ENCODE measurements at regions not wholly inside any gene's neighbourhood (a gene's known extent, or its start where the extent isn't known, plus 50 kb on each side); places are given as distances from the start of the nearest gene placed in this dataset.

DNA sequence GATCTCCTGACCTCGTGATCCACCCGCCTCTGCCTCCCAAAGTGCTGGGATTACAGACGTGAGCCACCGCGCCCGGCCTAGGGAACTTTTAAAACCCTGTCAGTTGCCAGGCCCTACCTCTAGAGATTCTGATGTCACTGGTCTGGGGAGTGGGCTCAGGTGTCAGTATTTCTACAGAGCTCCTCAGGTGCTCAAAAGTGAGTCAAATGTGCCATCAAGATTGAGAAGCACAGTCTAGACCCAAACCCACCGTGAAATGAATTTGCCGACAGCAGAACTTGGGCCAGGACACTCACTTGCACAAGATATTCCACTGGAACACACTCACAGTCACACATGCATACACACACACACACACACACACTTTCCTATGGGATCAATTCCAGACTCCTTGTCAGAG, 215.5 kb downstream of the RRAGC start:
- TF ChIP-seq CTCF (IDR thresholded peaks at IDR 0.05; ENCODE audit: insufficient read depth, low read depth, low read length, missing control alignments) = no peak
- DNase-seq (ENCODE audit: low read depth) = no peak
- H3K4me3 ChIP-seq (ENCODE audit: low read length) = no peak overlapping the region

DNA sequence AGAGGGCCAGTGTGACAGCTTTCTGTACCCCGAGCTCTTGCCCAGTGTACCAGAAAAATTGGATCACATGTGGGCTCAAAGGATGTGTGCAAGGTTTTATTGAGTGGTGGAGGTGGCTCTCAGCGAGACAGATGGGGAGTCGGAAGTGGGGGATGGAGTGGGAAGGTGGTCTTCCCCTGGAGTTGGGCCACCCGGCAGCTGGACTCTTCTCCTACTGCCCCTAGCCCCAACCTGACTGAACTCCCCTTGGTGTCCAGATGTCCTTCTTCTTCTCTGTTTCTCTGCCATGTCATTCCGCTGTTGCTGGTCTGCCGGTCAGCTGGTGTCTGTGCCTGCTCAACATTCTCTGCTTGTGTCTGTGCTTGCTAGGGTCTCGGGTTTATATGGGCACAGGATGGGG, 217.9 kb downstream of the RRAGC start:
- no peak overlapping the region for H3K4me3 ChIP-seq (ENCODE audit: low read length)
- TF ChIP-seq CTCF (IDR thresholded peaks at IDR 0.05; ENCODE audit: insufficient read depth, low read depth, low read length, missing control alignments) = no peak
- no peak for DNase-seq (ENCODE audit: low read depth)

DNA sequence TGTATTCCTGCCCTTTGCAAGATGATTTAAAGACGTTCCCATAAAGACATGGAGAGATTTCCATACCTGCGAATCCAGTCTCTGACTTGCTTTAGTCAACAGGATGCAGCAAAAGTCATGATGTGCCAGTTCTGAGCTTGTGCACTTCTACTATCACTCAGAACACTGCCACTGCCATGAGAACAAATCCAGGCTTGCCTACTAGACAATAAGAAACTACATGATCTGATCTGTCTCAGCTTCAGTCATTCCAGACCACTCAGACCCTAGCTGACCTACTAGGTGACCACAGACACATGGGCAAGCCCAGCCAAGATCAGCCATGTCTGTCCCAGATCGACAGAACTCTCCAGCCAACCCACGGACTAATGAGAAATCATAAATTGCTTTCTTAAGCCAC, 219.2 kb downstream of the RRAGC start:
- TF ChIP-seq CTCF (IDR thresholded peaks at IDR 0.05; ENCODE audit: insufficient read depth, low read depth, low read length, missing control alignments) = no peak
- no peak overlapping the region for H3K4me3 ChIP-seq (ENCODE audit: low read length)
- peak; percentile 41 for DNase-seq (ENCODE audit: low read depth)

DNA sequence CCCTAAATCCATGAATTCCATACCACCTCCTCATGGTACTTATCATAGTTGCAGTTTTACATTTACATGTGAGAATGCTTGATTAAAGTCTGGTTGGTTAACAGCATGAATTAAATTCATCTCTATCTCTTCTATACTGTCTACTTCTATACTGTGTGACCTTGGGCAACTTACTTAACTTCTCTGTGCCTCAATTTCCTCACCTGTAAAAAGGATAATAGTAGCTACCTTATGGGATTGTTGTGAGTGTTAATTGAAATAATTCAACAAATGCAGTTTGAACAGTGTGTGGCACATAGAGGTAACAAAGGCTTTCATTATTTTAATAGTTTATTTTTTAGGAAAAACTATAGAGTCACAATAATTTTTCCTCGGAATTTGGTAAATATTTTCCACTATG, 231.3 kb downstream of the RRAGC start:
- no peak for TF ChIP-seq CTCF (IDR thresholded peaks at IDR 0.05; ENCODE audit: insufficient read depth, low read depth, low read length, missing control alignments)
- no peak overlapping the region for H3K4me3 ChIP-seq (ENCODE audit: low read length)
- DNase-seq (ENCODE audit: low read depth) = no peak

DNA sequence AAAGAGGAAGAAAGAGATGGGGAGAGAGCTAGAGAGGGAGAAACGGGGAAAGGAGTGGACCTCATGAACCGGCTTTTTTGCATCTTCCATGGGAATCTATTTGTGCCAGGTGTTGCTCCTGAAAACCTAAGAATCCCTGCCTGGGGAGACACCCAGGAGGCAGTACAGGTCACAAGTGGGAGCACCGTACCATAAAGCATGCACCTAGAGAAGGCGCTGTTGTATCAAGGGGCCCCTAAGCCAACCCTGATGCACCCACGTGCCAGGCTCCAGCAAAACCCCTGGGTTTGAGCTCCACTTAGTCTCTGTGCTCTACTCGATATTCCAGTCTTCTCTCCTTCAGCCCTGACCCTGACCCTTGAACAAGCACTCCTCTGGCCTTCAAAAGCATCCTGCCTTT, 233.6 kb downstream of the RRAGC start:
- no peak for TF ChIP-seq CTCF (IDR thresholded peaks at IDR 0.05; ENCODE audit: insufficient read depth, low read depth, low read length, missing control alignments)
- no peak for DNase-seq (ENCODE audit: low read depth)
- H3K4me3 ChIP-seq (ENCODE audit: low read length) = no peak overlapping the region

GRCh38 chr1:38624336-38625039, 235.1 kb downstream of the RRAGC start:
- DNase-seq (ENCODE audit: low read depth) = no peak
- H3K4me3 ChIP-seq (ENCODE audit: low read length) = no peak overlapping the region
- no peak for TF ChIP-seq CTCF (IDR thresholded peaks at IDR 0.05; ENCODE audit: insufficient read depth, low read depth, low read length, missing control alignments)

- DNase-seq (ENCODE audit: low read depth) = no peak
- H3K4me3 ChIP-seq (ENCODE audit: low read length) = no peak overlapping the region
- no peak for TF ChIP-seq CTCF (IDR thresholded peaks at IDR 0.05; ENCODE audit: insufficient read depth, low read depth, low read length, missing control alignments)
Measured at GRCh38 chr1:38623529-38623928, 236.0 kb downstream of the RRAGC start.

Measured in epithelial cell of esophagus (primary cell).